ENCODE measurements at regions not wholly inside any gene's neighbourhood (a gene's known extent, or its start where the extent isn't known, plus 50 kb on each side); places are given as distances from the start of the nearest gene placed in this dataset.

- Histone ChIP-seq H3K27me3 (ENCODE audit: control insufficient read depth, insufficient read depth, low read length) (no peaks in the 10 kb centered on the region), H3K4me3 (ENCODE audit: low read depth, low read length) (no peak overlapping the region), H3K36me3 (ENCODE audit: control insufficient read depth, insufficient read depth, low read length) (no peaks in the 10 kb centered on the region)
- DNase-seq (ENCODE audit: low read depth): no peak
- no peak for TF ChIP-seq CTCF (IDR thresholded peaks at IDR 0.05; ENCODE audit: insufficient read depth, low read length, poor library complexity, severe bottlenecking)
Measured at GRCh38 chr5:68161156-68161555, 54.4 kb upstream of the PIK3R1 start.

- no peak for DNase-seq (ENCODE audit: low read depth)
- Histone ChIP-seq H3K27me3 (ENCODE audit: control insufficient read depth, insufficient read depth, low read length) (no peaks in the 10 kb centered on the region), H3K36me3 (ENCODE audit: control insufficient read depth, insufficient read depth, low read length) (no peaks in the 10 kb centered on the region), H3K4me3 (ENCODE audit: low read depth, low read length) (no peak overlapping the region)
- TF ChIP-seq CTCF (IDR thresholded peaks at IDR 0.05; ENCODE audit: insufficient read depth, low read length, poor library complexity, severe bottlenecking): no peak
Measured at GRCh38 chr5:68159224-68159951, 56.2 kb upstream of the PIK3R1 start.

GRCh38 chr5:68155940-68156339, 59.6 kb upstream of the PIK3R1 start:
- DNase-seq (ENCODE audit: low read depth): no peak

GRCh38 chr5:68154119-68154857, 61.3 kb upstream of the PIK3R1 start:
- Histone ChIP-seq H3K27me3 (ENCODE audit: control insufficient read depth, insufficient read depth, low read length) (no peaks in the 10 kb centered on the region), H3K4me3 (ENCODE audit: low read depth, low read length) (no peak overlapping the region), H3K36me3 (ENCODE audit: control insufficient read depth, insufficient read depth, low read length) (no peaks in the 10 kb centered on the region)
- no peak for TF ChIP-seq CTCF (IDR thresholded peaks at IDR 0.05; ENCODE audit: insufficient read depth, low read length, poor library complexity, severe bottlenecking)
- DNase-seq (ENCODE audit: low read depth): no peak

More at GRCh38 chr5:68155940-68156339, 59.6 kb upstream of the PIK3R1 start:
- Histone ChIP-seq H3K27me3 (ENCODE audit: control insufficient read depth, insufficient read depth, low read length) (no peaks in the 10 kb centered on the region), H3K4me3 (ENCODE audit: low read depth, low read length) (no peak overlapping the region), H3K36me3 (ENCODE audit: control insufficient read depth, insufficient read depth, low read length) (no peaks in the 10 kb centered on the region)
- TF ChIP-seq CTCF (IDR thresholded peaks at IDR 0.05; ENCODE audit: insufficient read depth, low read length, poor library complexity, severe bottlenecking): no peak

- no peak overlapping the region for H3K4me3 ChIP-seq (ENCODE audit: low read depth, low read length)
- no peak for TF ChIP-seq CTCF (IDR thresholded peaks at IDR 0.05; ENCODE audit: insufficient read depth, low read length, poor library complexity, severe bottlenecking)
- DNase-seq (ENCODE audit: low read depth): no peak
- no peaks in the 10 kb centered on the region for H3K36me3 ChIP-seq (ENCODE audit: control insufficient read depth, insufficient read depth, low read length)
- H3K27me3 ChIP-seq (ENCODE audit: control insufficient read depth, insufficient read depth, low read length): no peaks in the 10 kb centered on the region
Measured at GRCh38 chr5:68151812-68152211, 63.7 kb upstream of the PIK3R1 start.

Data from kidney epithelial cell (primary cell).